ENCODE measurements at regions not wholly inside any gene's neighbourhood (a gene's known extent, or its start where the extent isn't known, plus 50 kb on each side); places are given as distances from the start of the nearest gene placed in this dataset.

- TF ChIP-seq POLR2A (IDR thresholded peaks at IDR 0.05; ENCODE audit: low read depth, low read length) (no peak), POLR2AphosphoS5 (IDR thresholded peaks at IDR 0.05; ENCODE audit: low read depth, low read length) (no peak), TAF1 (IDR thresholded peaks at IDR 0.05; ENCODE audit: borderline replicate concordance, low read depth, low read length) (no peak)
Measured at GRCh38 chr13:75161804-75162203, 320.2 kb downstream of the TBC1D4 start.

Data from GM12892 (cell line).